ENCODE measurements at regions not wholly inside any gene's neighbourhood (a gene's known extent, or its start where the extent isn't known, plus 50 kb on each side); places are given as distances from the start of the nearest gene placed in this dataset.
"Not testable (repeated sequence)": the region's sequence is repeated elsewhere in the genome, so short reads cannot be mapped to it uniquely, and the experiment has no call there.

GRCh38 chr2:6198370-6198919, 506.3 kb downstream of the SOX11 start:
- not testable (repeated sequence) for DNase-seq (ENCODE audit: low read depth in 3 of 3)

GRCh38 chr2:6202756-6203155, 510.6 kb downstream of the SOX11 start:
- no peak for DNase-seq (ENCODE audit: low read depth in 3 of 3)

GRCh38 chr2:6203291-6203959, 511.2 kb downstream of the SOX11 start:
- DNase-seq (ENCODE audit: low read depth in 3 of 3) = no peak

GRCh38 chr2:6206882-6207281, 514.7 kb downstream of the SOX11 start:
- no peak for DNase-seq (ENCODE audit: low read depth in 3 of 3)

- no peak for DNase-seq (ENCODE audit: low read depth in 3 of 3)
Observed at GRCh38 chr2:6211236-6211635, 519.1 kb downstream of the SOX11 start.

GRCh38 chr2:6212491-6212890, 520.3 kb downstream of the SOX11 start:
- no peak for DNase-seq (ENCODE audit: low read depth in 3 of 3)

GRCh38 chr2:6213056-6213780, 521.0 kb downstream of the SOX11 start:
- no peak for DNase-seq (ENCODE audit: low read depth in 3 of 3)

GRCh38 chr2:6214471-6214870, 522.3 kb downstream of the SOX11 start:
- DNase-seq (ENCODE audit: low read depth in 3 of 3) = no peak

- no peak for DNase-seq (ENCODE audit: low read depth in 3 of 3)
Observed at GRCh38 chr2:6215053-6215452, 522.9 kb downstream of the SOX11 start.

GRCh38 chr2:6216234-6216633, 524.0 kb downstream of the SOX11 start:
- no peak for DNase-seq (ENCODE audit: low read depth in 3 of 3)

GRCh38 chr2:6218926-6219325, 526.7 kb downstream of the SOX11 start:
- no peak for DNase-seq (ENCODE audit: low read depth in 3 of 3)

- DNase-seq (ENCODE audit: low read depth in 3 of 3) = no peak
Observed at GRCh38 chr2:6219906-6220305, 527.7 kb downstream of the SOX11 start.

GRCh38 chr2:6222296-6222695, 530.1 kb downstream of the SOX11 start:
- no peak for DNase-seq (ENCODE audit: low read depth in 3 of 3)

- no peak for DNase-seq (ENCODE audit: low read depth in 3 of 3)
Observed at GRCh38 chr2:6224267-6224666, 532.1 kb downstream of the SOX11 start.

GRCh38 chr2:6228251-6228650, 536.1 kb downstream of the SOX11 start:
- no peak for DNase-seq (ENCODE audit: low read depth in 3 of 3)

GRCh38 chr2:6231166-6231565, 539.0 kb downstream of the SOX11 start:
- DNase-seq (ENCODE audit: low read depth in 3 of 3) = no peak

- no peak for DNase-seq (ENCODE audit: low read depth in 3 of 3)
Observed at GRCh38 chr2:6233993-6234392, 541.8 kb downstream of the SOX11 start.

- DNase-seq (ENCODE audit: low read depth in 3 of 3) = no peak
Observed at GRCh38 chr2:6234702-6235101, 542.5 kb downstream of the SOX11 start.

- no peak for DNase-seq (ENCODE audit: low read depth in 3 of 3)
Observed at GRCh38 chr2:6236317-6236716, 544.1 kb downstream of the SOX11 start.

GRCh38 chr2:6237039-6237660, 545.0 kb downstream of the SOX11 start:
- DNase-seq (ENCODE audit: low read depth in 3 of 3) = no peak

- no peak for DNase-seq (ENCODE audit: low read depth in 3 of 3)
Observed at GRCh38 chr2:6249557-6249956, 557.4 kb downstream of the SOX11 start.

- DNase-seq (ENCODE audit: low read depth in 3 of 3) = no peak
Observed at GRCh38 chr2:6254441-6254840, 562.3 kb downstream of the SOX11 start.

- DNase-seq (ENCODE audit: low read depth in 3 of 3) = no peak
Observed at GRCh38 chr2:6264198-6264597, 572.0 kb downstream of the SOX11 start.
